HG03460 (cell line): ENCODE measurements at regions not wholly inside any gene's neighbourhood (a gene's known extent, or its start where the extent isn't known, plus 50 kb on each side); places are given as distances from the start of the nearest gene placed in this dataset.
"Not testable (repeated sequence)": the region's sequence is repeated elsewhere in the genome, so short reads cannot be mapped to it uniquely, and the experiment has no call there.

Experiments used
- ATAC-seq: cut with Tn5 transposase; IDR thresholded peaks from one replicate; pipeline ENCODE4 v1.9.1; 2021; ENCODE audit not compliant: unreplicated experiment

DNA sequence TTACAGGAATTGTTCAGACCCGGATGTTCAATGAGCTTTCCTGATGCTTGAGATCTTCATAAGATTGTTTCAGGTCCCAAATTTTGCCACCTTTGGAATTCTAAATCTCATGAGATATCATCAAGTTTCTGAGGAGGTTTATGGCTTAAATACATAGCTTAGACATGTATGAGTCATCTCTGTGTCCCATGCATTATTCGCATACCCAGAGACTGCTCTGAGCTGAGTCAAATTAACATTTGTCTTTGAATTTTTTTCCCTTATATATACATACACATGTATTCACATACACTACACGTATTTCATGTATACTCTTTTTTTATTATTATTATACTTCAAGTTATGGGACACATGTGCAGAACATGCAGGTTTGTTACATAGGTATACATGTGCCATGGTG, 744.6 kb downstream of the BRINP1 start:
- ATAC-seq: no peak

DNA sequence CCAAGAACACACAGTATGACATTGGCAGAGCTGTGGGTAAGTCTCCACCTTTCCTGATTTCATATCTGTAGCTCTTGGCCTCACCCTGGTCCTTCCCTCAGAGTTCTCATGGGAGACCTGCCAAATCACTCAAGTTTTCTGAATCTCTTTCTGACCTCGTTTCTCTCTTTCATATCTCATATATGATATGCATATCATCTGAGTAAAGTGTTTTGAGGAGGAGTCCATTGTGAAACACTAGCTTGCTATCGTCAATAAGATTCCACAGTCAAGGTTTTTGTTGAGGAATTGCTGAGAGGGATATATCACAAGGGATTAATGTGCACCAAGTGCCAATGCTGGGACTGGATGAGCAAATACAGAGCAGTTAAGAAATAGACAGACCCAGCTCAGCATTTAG, 739.2 kb downstream of the BRINP1 start:
- ATAC-seq: no peak

DNA sequence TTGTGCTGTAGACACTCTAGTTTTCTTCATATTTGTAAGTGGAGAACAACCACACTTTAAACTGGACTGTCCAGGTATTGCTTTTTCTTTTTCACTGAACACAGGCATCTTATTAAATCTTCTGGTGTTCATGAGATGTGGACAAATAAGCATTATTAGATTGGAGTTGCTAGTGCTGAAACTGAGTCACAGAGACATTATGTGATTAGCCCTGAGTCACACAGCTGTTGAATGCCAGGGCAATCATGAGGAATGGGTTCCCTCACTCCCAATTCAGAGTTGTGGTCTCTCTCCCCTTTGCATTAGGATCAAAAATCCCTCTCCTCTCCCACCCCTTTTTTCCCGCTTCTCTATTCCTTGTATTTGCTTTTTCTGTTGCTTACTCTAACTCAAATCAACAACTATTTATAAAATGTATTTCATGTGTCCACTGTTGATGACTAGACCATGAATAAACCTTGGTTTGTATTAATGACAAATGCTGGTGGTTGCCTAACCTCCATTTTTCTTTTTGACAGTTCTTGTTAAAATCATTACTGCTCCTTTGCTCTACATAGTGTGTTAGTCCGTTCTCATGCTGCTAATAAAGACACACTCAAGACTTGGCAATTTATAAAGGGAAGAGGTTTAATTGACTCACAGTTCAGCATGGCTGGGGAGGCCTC, 738.2 kb downstream of the BRINP1 start:
- ATAC-seq: no peak

DNA sequence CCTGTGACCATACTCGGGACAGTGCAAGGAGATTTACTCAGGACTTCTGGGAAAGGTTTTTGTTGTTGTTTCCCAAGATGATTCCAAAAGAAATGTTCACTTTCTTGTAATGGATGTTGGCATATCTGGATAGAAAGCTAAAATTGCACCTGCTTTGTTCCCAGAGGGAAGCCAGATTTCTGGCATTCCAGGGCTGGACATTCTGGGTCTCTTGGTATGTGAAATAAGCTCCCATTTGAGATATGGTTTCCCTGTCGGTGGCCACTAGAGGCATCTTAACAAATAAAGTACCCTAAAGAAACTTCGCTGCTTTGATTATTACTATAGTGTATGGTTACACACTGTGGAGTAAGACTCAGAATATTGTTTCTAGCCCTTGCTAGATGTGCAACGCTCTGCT, 737.3 kb downstream of the BRINP1 start:
- ATAC-seq: no peak

DNA sequence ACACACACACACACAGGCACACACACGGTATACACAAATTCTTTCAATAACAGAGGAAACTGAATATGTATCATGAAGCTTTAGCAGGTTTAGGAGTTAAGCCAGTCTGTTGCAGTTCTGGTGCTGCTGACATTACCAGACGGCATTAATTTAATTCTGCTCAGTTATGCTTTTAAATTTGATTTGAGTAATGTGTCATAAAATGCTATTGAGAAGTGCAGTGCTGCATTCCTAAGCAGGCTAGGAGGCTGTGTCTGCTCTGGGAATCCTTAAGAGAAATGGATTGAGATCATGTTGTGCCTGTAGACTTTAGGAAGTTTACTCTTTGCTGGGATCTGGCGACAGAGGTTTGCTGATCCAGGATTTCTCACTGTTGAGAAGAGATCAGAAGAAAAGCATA, 733.8 kb downstream of the BRINP1 start:
- ATAC-seq: no peak

DNA sequence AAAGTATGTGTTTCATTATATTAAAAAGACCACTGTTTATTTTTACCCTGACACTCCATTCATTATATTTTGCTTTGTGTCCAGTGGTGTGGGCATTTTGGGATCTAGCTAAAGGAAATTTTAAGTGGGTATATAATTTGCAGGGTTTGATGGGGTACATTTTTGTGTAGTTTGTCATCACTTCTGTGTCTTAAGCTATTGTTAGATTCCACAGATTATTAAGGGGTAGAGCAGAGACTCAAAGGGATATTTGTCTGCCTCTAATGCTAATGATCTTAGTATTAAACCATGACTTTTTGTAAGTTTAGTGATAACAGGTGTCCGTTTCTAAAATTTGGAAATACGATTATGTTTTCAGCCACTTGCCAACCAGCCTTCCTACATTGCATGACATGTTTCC, 731.6 kb downstream of the BRINP1 start:
- no peak for ATAC-seq

DNA sequence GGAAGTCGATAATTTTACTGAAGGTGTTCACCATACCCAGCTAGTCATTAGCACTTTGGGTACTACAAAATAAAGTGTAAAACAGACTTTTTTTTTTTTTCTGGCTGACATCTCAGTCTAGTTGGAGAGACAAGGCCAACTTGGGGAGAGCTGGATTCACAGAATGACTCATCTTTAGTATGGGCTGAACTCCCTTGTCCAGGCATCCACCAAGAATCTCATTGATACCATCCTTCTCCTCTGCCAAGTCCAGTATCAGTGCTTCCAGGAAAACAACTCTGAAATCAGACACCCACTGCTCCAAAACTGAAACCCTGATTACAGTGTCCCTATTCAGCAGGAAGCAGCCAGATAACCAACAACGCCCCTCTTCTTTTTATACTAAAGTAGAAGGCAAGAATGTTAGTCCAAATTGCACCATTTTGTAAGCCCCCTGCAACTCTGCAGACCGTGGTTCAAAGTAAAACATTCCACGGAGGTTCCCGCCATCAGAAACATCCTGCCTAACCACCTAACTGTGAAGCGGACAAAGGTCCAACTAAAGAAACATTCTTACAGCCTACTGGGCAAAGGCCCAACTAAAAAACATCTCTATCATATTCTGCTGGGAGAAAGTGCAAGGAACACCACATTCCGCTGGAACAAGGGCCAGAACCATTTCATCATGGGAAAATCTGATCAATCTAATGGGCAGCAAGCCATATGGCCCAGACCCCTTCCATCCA, 728.2 kb downstream of the BRINP1 start:
- ATAC-seq: no peak

GRCh38 chr9:118643118-118643517, 726.1 kb downstream of the BRINP1 start:
- no peak for ATAC-seq

DNA sequence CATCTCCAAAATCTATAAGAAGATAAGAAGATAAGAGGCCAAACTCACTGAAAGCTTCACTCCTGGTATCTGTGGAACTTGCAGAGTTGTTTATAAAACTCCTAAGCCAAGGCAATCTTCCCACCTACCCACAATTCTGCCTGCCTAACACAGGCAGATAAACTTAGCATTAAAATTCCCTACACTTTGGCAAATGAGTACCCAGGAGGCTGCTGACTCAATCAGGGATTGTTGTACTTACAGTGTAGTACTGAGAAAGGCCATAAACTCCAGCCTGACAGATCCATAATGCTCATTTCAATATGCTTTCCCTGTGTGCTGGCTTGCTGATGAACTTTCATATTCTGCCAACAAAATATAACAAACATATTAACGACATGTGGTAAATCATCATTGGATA, 725.2 kb downstream of the BRINP1 start:
- no peak for ATAC-seq

DNA sequence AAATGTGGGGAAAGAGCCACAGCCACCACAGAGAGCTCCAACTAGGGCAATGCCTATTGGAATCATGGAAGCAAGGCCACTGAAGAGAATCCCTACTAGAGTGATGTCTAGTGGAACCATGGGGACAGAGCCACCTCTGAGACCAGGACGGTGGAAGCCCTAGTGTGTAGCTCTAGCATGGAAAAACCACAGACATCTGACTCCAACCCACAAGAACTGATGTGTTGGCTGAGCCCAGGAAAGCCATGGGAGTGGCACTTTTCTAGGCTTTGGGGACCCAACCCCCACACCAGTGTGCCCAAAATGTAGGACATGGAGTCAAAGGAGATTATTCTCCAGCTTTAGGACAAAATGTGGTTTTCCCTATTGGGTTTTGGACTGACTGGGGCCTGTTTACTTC, 721.9 kb downstream of the BRINP1 start:
- ATAC-seq: no peak

GRCh38 chr9:118650417-118650816, 718.8 kb downstream of the BRINP1 start:
- ATAC-seq: no peak

- no peak for ATAC-seq
Measured at GRCh38 chr9:118651511-118651910, 717.7 kb downstream of the BRINP1 start.

GRCh38 chr9:118652258-118652657, 717.0 kb downstream of the BRINP1 start:
- ATAC-seq: no peak

DNA sequence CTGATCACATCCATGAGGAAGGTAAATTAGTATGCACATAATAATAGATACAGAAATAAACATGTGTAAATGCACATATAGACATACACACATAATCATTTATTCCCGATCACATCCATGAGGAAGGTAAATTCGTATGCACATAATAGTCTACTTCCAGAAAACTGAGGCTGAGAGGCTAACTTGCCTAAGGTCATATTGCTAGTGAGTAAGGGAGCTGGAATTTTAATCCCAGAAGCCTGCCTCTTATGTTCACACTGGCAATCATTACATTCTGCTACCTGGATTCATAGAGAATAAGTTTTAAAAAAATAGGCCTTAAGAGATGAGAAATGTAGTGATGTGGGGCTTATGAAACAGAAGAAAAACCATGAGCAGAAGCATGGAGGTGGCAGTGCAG, 716.3 kb downstream of the BRINP1 start:
- no peak for ATAC-seq

- no peak for ATAC-seq
Measured at GRCh38 chr9:118659011-118659410, 710.2 kb downstream of the BRINP1 start.

- ATAC-seq: no peak
Measured at GRCh38 chr9:118665226-118665919, 703.9 kb downstream of the BRINP1 start.

DNA sequence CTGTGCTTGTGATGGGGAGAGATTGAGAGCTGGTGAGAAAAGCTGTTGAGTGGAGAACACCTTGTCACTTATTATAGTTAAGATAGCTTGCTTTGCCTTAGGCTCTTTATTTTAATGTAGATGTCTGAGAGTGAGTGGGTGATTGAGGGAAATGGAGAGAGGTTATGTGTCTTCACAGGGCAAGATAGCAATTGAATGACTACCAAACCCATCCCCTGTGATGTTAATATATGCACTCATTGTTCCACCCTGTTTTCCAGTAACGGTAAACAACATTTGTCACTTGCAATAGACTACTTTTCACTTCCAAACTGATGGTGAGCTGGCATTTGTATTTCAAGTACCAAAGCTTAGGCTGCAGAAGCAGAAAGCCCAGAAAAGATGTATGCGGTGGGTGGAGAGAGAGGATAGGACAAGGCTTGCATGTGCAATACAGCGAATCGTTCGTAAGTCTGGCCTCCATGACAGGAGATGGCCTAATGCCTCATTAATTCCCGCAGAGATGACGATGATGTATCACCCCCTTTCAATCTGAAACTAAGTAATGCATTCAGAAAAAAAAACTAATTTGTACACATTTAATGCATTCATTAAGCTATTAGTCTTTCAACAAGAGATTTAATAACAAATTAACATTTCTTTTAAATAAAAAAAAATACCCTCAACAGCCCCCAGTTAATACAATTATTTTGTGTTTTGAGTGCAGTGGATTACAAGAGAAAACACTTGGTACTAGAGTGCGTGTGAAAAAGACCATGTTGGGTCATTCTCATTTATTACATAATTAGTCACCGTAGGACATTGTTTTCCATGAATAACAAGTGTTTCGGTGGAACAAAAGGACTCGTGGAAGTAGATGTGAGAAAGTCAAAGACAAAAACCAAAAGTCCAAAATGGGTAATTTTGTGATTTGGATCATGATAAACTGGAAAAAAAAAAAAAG, 699.0 kb downstream of the BRINP1 start:
- no peak for ATAC-seq

DNA sequence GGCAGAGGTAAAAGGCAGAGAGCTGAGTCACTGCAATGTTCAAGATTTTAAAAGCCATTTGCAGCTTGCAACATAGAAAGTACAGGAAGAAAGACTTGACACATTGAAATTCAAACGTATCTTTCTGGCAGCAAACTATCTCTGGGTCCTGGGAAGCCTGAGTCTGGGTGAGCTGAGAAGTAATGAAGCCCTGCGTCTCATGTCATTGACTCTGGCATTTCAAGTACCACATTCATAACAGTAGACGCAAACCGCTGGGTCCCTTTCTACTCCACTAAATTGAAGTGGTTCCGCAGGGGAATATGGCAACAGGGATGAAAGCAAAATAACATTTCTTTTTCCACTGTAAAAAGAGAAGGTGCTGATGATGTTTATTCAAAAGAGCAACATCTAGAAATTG, 694.3 kb downstream of the BRINP1 start:
- no peak for ATAC-seq

- not testable (repeated sequence) for ATAC-seq
Measured at GRCh38 chr9:118677936-118678653, 691.1 kb downstream of the BRINP1 start.

DNA sequence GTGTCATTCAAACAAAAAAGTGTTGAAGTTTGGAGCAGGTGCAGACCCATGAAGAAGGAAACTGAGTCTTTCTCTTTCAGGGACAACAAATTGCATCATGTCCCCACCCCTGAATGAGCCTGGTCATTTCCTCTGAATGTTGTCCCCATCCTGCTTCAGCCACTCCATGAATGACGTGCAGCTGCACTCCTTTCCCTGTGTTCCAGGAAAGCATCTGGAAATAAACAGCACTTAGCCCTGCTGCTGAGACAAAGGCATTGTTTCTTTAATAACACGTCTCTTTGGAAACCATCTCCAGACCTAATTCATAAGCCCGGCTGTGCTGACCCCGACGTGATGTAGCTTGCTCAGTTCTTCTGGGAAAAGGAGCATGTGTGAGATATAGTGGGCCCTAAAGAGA, 682.3 kb downstream of the BRINP1 start:
- ATAC-seq: no peak
